ENCODE measurements at regions not wholly inside any gene's neighbourhood (a gene's known extent, or its start where the extent isn't known, plus 50 kb on each side); places are given as distances from the start of the nearest gene placed in this dataset.

DNA sequence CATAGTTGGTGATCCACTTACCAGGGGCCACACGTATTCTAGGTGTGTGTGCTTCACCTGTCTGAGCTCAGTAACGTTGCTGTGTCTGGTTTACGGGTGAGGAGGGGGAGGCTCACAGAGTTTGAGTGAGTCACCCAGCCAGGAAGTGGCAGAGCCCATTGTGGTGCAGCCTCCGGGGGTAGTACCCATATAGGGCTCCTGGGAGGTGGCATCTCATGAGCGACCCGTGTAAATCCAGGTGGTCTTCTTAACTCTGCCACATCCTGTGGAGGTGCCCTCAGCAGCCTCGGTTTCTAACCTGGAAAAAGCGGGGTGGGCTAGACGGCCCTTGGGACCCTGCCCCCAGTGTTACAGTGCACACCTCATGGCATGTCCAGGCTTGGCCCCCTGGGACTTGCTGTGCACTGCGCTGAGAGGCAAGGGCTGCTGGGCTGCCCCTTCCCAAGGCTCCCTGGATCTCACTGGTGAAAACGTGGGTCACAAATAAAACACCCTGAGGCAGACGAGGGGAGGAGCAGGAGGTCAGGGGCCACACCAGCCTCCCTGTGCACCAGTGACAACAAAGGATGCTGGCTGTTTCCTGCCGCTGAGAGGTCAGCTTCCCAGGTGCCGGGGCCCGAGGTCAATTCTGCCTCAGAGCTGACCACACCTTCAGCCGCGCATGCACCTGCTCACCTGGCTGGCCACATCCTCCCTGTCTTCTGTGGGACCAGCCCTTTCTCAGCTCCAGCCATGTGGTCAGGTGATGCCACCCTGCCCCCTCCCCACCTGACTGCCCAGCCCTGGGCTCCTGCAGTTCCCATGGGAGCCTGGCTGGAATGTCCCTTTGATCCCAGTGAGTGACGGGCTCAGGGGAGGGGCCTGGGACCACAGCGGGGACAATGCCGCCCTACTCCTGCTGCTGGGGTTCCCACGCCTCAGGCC is 305.1 kb downstream of the CTTN start:
- DNase-seq (ENCODE audit: low read depth in 2 of 2), result no peak

DNA sequence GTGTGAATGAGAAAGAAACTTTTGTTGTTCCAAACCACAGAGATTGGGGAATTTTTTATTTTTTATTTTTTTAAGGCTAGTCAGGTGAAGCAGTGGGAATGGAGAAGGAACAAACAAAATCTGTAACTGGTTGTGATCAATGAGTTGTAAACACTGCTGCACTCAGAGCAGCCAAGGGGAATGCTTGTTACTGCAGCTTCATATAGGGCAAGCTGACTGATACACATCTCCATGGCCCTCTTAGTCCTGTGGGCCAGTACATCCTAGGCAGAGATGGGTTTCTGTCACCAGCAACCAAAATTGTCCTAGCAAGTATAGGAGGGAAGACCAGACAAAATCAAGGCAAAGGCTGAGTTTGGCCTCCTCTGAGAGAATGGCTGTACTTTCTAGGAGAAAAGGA is 306.8 kb downstream of the CTTN start:
- no peak for DNase-seq (ENCODE audit: low read depth in 2 of 2)

DNA sequence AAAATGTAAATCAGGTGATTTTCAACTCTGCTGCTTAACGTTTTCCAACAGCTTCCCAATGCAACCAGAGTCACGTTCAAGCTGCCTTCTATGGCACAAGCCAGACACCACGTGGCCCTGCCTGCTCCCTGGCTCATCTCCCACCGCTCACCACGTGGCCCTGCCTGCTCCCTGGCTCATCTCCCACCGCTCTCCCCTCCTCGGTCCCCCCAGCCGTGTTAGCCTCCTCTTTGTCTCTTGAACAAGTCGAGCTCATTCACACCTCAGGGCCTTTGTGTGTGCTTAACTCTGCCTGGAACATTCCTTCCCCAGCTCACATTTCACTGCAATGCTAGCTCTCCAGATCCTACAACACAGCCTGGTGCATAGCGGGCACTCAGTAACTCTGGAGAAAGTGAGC is 307.6 kb downstream of the CTTN start:
- no peak for DNase-seq (ENCODE audit: low read depth in 2 of 2)

DNA sequence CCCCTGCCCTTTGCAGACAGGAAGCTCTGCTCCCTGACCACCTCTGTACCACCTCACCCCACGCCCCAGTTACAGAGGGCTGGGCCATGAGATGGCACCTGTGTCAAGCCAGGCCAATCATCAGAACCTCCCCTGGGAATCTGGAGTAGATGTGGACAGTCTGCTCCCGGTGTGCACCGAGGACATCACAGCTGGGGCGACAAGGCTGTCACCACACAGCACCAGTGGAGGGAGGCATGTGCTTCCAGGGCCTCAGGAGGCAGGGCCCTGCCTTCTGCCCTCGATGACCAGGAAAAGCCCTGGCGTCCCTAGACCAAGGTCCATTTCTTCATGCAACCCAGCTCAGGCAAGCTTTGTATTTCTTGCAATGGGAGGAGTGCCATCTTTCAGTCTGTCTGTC is 309.5 kb downstream of the CTTN start:
- no peak for DNase-seq (ENCODE audit: low read depth in 2 of 2)

DNA sequence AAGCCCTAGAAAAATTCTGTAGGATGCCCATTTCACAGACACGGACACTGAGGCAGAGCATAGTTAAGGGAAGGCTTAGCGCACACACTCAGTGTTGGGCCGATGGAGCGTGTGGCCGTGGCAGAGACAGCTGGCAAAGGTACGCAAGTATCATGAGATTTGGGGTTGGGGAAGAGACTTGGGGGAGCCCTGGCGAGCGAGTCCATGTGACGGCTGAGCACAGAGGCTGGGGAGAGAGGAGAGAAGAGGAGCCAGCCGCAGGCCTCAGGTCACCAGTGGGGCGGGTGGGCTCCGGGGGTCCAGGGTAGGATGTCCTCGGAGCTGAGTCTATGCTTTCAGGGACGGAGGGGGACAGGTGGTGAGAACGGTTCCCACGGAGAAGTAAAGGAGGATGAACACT is 311.3 kb downstream of the CTTN start:
- no peak for DNase-seq (ENCODE audit: low read depth in 2 of 2)

DNA sequence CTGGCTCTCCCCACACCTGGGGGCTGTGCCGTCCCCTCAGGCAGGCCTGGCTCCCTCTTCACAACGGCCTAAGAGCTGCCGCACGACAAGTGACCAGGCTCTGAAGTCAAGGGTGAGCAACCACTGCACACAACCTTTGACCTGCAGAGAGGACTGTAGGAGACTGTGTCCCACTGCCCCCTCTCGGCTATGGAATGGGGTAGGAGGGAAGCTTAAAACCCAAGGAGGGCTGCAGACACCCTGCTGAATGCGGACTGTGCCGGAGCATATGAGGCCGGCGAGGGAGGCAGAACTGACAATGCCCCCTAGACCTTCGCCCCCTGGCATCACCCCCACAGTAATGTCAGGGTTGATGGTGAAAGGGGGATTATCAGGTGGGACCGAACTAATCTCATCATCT is 311.9 kb downstream of the CTTN start:
- no peak for DNase-seq (ENCODE audit: low read depth in 2 of 2)

DNA sequence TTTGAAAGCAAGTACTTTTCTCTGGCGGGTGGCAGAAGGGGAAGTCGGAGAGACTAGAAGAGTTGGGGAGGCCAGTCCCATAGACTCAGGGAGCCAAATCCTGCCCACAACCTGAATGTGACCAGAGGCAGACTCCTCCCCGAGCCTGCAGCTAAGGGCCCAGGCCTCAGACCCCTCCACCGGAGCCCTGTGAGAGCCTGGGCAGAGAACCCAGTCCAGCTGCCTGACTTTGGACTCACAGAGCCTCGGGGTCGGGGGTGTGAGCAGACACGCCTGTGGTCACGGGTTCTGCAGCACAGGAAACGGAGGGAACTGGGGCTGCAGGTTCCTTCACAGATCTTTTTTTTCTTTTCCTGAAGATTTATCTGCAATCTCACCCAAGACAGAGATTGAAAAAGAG is 312.3 kb downstream of the CTTN start:
- DNase-seq (ENCODE audit: low read depth in 2 of 2), result no peak

DNA sequence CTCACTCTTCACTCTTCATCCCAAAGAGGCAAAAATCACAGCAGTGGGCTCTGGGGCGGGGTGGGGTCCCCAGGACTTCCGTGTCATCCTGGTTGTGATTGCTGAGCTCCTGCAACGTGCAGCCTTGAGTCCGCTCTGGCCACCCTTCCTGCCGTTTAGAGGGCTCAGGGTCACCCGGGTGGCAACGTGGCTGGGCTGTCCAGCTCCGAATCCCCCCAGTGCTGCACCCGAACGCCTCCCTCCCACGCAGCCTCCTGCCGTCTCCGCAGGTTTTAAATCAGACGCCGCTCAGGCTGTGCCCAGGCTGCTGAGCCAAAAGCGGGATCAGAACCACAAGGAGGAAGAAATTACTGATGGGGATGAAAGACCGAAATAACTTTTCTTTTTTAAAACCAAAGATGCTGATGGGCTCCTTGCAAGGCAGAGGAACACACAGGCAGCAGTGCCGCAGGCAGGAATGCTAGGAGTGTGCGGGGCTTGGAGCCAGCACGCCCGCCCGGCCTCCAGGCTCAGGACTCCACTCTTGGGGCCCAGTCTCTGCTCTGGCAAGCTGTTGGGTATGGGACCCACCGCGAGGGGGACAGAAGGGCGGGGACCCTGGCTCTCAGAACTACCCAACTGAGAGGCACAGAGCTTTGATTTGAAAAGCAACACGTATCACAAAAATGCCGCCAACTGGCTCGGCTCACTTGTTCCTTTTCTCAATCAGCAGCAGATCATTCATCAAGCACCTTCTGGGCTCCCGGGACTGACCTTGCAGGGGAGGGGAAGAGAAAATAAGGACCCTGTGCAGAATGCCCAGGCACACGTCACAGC is 313.0 kb downstream of the CTTN start:
- DNase-seq (ENCODE audit: low read depth in 2 of 2), result no peak

DNA sequence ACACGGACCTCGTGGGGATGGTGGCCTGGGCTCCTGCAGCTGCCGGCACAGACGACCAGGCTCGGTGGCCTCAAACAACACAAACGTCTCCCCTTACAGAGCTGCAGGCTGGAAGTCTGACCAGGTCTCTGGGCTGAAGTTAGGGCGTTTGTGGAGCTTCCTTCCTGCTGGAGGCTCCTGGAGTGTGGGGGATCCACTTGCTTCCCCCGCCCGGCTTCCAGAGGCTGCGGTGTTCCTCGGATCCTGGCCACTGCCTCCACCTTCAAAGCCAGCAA is 313.5 kb downstream of the CTTN start:
- DNase-seq (ENCODE audit: low read depth in 2 of 2), result no peak

DNA sequence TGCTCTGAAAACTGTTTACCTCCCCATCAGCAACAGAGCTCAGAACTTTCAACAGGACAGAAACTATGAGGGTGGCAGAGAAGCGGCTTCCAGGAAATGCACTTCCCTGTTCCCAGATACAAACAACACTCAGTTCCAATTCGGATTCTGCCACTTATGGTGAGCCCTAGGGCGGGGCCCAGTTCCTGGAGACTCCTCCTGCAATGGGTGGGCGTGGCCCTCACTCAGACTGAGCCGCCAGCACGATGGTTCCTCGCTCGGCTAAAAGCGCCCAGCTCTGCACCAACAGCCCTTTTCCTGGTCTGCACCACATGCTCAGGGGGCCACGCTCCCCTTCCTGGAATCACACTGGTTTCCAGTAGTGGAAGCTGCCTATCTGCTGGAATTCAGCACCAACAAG is 314.1 kb downstream of the CTTN start:
- no peak for DNase-seq (ENCODE audit: low read depth in 2 of 2)

DNA sequence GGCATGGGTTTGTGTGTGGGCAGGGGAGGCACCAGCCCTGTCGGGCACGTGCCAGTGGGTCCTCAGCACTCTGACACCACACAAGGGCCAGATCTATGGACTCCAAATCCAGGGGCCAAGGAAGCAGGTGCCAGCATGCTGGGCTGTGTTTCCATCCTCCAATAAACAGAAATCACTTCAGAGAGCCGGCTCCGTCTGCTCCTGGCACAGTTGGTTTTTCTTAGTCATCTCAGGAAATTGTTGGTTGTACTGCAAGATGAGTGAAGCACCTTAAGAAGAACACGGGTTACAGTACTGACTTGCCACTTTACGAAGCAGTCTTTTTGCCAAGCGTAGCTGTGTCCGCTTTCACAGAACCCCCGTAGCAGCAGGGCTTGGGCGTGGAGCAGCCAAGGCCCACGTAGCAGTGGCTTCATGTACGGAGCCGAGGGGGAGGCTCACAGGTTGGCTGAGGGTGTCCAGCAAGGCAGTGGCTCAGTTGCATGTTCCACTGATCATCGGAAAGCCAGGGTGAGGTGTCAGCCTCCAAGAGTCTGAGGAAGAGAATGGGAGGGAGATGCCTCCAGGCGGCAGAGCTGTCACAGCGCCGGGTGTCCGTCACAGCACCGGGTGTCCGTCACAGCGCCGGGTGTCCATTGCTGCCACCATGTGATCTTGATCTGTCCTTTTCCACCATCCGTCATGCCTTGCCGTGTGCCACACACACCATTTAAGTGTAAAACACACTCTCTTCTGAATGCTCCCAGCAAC is 314.9 kb downstream of the CTTN start:
- no peak for DNase-seq (ENCODE audit: low read depth in 2 of 2)

DNA sequence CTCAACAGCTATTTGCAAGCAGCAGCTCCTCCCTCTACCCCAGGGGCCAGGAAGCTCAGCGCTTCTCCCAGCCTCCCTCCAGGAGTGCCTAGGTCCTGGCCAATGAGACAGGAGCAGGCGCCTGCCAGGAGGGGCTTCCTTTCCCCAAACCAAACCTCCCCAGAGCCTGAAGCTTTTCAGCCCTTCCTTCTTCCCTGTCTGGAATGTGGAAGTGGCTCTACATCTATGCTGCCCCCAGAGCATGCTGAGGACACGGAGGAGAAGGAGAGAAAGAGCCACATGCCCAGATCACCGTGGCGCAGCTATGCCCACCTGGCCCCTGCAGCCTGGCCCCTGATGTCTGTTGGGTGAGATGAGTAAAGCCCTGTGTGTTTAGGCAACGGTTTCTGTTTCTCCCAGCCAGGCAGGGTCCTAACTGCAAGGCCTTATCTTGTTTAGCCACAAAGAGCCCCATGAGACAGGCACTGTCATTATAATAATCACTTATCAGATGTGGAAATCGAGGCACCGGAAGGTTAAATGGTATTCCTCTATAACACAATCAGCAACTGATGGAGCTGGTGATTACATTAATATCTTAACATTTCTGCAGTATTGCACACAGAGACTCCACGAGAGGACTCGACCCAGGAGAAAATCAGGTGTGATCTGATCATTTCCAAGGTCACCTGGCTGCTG is 315.8 kb downstream of the CTTN start:
- DNase-seq (ENCODE audit: low read depth in 2 of 2), result no peak

DNA sequence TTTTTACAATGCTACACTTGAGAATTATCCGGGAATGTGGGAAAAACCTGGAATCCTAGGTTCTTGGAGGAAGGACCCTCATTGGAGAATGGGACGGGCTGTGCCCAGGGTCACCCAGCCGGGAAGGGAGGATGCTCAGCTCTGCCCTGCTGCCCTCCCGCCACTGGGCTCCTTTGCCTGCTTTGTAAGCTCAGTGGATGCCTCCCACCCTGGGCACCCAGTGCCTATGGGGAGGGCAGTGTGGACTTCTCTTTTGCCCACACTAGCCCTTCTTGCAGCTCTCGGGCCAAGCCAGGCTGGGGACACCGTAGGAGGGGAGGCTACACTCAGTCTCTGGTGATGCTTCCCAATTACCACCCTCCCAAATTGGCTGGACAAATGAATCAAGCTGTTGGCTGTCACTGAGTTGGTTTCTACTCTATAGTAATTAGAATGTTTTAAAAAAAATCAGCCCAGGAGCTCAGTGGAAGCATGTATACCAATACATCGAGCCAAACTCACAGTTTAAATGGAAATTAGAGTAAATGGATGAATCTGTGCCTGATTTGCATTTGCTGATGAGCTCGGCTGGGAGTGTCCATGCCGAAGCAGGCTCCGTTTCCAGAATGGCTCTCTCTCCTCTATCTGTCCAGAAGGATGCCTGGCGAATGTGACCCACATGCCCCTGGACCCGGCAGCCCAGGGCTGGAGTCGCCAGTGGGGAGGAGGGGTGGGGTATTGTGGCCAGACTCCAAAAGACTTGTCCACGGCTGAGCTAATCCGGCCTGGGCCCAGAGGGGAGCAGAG is 317.0 kb downstream of the CTTN start:
- no peak for DNase-seq (ENCODE audit: low read depth in 2 of 2)

DNA sequence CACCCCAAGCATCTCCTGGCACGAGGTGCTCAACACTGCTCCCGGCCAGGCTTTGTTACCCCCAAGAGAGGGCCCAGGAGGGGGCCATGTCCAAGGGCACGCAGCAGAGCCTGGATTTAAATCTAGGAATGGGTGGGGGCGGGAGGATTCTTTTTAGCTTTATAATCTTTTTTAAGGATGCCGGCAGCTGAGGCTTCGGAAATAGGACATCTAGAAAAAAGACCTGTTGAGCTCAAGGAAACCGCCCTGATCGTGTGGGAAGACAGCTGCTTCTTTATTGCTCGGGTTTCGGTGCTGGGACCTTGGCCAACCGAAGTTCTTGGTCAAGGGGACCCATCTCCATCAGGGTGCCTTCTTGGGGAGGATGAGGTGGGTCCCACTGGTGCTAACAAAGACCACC is 317.9 kb downstream of the CTTN start:
- no peak for DNase-seq (ENCODE audit: low read depth in 2 of 2)

DNA sequence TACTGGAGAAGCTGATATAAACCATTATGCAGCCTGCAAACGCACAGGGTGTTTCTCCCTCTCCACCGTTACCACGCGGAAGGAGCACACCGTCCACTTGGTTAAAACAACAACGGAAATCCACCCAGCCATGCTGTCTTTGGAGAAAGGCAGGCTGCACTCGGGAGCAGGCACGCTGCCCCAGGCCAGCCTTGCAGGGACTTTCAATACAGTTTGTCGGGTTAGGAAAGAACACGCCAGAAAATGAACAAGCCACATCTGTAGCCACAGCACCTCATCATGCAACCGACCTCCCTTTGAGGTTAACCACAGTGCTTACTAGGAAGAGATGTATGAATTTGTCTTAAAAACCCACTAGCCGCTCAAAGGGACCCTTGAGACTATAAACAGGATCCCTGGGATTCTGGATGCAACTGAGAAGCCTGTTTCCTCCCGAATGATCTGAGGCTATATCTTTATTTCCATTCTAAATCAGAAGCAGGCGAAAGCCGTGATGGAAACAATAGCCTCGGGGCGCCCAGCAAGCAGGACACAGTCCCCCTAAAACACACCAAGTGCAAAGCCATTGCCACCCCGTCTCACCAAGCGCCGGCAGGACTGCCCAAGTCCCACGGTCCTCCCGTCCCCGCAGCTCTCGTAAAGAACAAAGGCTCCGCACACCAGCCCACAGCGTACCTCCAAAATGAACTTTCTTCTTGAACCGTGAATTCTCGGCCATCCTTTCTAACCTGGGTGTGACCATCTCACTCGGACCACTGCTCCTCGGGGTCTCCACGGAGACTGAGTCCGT is 318.9 kb downstream of the CTTN start:
- DNase-seq (ENCODE audit: low read depth in 2 of 2), result no peak

DNA sequence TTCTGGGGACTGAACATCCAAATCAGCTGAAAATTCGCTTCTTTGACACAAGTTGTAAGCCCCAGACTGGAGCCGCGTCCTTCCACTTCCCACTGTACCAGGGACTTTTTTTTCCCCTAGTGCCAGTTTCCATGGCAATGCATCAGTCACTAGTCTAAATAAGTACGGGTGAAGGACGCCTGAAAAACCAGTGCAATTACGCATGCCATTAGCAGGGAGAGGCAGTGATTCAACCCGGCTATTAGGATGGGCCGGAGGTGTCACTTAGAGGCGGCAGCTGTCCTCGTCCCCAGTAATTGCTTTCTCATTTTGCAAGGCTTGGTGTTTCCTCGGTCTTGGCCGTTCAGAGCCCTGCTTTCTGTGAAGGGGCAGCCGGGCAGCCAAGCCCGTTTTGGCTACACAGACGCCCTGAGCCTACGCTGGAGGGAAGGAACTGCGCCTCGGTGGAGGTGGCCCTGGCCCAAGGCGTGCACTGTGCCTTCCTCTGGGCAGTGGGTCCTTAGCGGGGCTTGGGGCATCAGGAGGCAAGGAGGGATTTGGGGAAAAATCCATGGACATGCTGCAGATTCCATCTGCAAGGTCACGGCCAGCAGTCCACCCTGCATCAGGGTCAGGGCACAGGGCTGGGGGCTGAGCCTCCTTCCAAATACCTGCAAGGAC is 319.7 kb downstream of the CTTN start:
- no peak for DNase-seq (ENCODE audit: low read depth in 2 of 2)

DNA sequence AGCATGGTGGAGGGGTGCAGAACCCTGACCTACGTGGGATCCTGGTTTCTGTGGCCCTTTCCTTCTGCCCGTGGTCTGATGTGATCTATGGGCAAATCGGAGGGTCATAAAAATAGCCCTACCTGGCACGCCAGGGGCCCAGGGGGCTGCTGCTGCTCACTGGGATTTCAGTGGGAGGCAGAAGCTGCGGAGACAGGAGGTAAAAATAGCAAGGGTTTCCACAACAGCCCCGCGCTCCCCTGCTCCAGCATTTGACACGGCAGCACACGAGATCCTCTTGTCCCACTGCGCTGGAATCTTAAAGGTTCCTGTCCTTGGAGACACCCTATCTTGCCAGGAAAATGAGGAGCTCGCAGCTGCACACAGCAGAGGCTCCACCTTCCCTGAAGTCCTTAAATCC is 321.2 kb downstream of the CTTN start:
- DNase-seq (ENCODE audit: low read depth in 2 of 2), result no peak

DNA sequence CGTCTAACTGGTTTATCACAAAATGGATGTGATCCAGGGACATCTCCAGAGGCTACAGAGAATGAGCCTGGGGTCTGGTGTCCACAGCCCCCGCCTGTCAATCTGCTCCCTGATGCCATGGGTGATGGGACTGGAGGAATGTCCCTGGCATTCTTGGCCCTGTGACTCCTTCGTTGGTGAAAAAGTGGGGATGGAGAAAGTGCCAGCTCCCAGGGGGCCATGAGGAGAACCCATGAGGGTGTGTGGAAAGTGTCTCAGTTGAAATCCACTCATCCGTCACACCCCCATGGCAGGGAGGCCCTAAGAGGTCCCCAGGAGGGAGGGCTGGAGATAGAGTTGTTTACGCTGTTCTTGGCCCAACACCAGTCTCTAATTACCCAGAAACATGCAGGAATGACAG is 322.0 kb downstream of the CTTN start:
- no peak for DNase-seq (ENCODE audit: low read depth in 2 of 2)

DNA sequence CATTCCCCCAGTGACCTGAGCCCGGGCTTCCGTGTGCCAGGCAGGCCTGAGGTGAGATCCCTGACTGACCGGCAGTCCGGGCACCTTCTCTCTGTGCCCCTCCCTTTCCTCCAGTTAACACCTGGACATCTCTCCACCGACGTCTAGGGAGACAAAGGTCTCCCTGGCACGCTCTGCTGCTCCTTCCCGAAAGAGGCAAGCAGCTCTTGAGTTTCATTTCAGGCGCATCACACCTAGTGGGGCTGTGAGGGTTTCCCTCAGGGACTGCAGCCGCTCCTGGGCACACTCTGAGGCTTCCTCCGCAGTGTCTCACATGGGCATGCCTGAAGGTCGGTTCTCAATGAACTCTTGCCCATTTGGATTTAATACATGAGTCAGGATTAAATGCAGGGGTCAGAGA is 322.7 kb downstream of the CTTN start:
- DNase-seq (ENCODE audit: low read depth in 2 of 2), result no peak

DNA sequence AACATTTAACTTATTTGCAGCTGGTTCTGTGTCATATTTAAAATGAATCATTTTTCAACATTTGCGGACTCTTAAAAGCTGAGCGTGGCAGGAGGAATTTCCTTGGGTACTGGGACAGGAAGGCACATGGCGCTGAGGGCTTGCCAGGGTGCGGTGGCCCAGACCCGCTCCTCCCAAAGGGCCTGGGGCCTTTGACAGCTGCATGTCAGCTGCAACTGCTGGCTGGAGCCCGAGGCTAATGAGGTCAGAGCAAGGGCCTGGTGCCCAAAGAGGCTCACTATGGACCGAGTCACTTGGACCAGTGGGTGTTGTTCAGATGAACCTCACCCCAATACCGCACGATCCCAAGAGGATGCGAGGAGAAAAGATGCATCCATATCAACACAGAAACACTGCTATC is 326.9 kb downstream of the CTTN start:
- no peak for DNase-seq (ENCODE audit: low read depth in 2 of 2)

Data from stimulated activated CD4-positive, alpha-beta T cell treated with anti-CD3 and anti-CD28 coated beads, Interleukin-15, amount 100 ng/mL, for 48 hours (primary cell).